ENCODE measurements at regions not wholly inside any gene's neighbourhood (a gene's known extent, or its start where the extent isn't known, plus 50 kb on each side); places are given as distances from the start of the nearest gene placed in this dataset.

GRCh38 chr20:4512891-4513550, 173.2 kb upstream of the PRNP start:
- no peak overlapping the region for H3K4me3 ChIP-seq (ENCODE audit: low read depth, low read length)
- peak; percentile 91 for DNase-seq (ENCODE audit: low read depth)
- TF ChIP-seq CTCF (IDR thresholded peaks at IDR 0.05; ENCODE audit: insufficient read depth, low read length), result no peak

- DNase-seq (ENCODE audit: low read depth), result no peak
- no peak for TF ChIP-seq CTCF (IDR thresholded peaks at IDR 0.05; ENCODE audit: insufficient read depth, low read length)
Measured at GRCh38 chr20:4511776-4512175, 174.5 kb upstream of the PRNP start.

GRCh38 chr20:4509825-4510522, 176.3 kb upstream of the PRNP start:
- no peak for TF ChIP-seq CTCF (IDR thresholded peaks at IDR 0.05; ENCODE audit: insufficient read depth, low read length)
- H3K4me3 ChIP-seq (ENCODE audit: low read depth, low read length), result no peak overlapping the region
- DNase-seq (ENCODE audit: low read depth), result no peak

More at GRCh38 chr20:4511776-4512175, 174.5 kb upstream of the PRNP start:
- no peak overlapping the region for H3K4me3 ChIP-seq (ENCODE audit: low read depth, low read length)

GRCh38 chr20:4508773-4509172, 177.5 kb upstream of the PRNP start:
- TF ChIP-seq CTCF (IDR thresholded peaks at IDR 0.05; ENCODE audit: insufficient read depth, low read length), result no peak
- no peak for DNase-seq (ENCODE audit: low read depth)
- no peak overlapping the region for H3K4me3 ChIP-seq (ENCODE audit: low read depth, low read length)

- no peak for TF ChIP-seq CTCF (IDR thresholded peaks at IDR 0.05; ENCODE audit: insufficient read depth, low read length)
- DNase-seq (ENCODE audit: low read depth), result peak; percentile 65
- no peak overlapping the region for H3K4me3 ChIP-seq (ENCODE audit: low read depth, low read length)
Measured at GRCh38 chr20:4507288-4507719, 179.0 kb upstream of the PRNP start.

GRCh38 chr20:4504814-4505213, 181.4 kb upstream of the PRNP start:
- no peak overlapping the region for H3K4me3 ChIP-seq (ENCODE audit: low read depth, low read length)
- no peak for TF ChIP-seq CTCF (IDR thresholded peaks at IDR 0.05; ENCODE audit: insufficient read depth, low read length)
- DNase-seq (ENCODE audit: low read depth), result no peak

Measured in fibroblast of the aortic adventitia (primary cell).